ENCODE measurements at regions not wholly inside any gene's neighbourhood (a gene's known extent, or its start where the extent isn't known, plus 50 kb on each side); places are given as distances from the start of the nearest gene placed in this dataset.

- Histone ChIP-seq H3K9ac (no peak overlapping the region), H3K4me3 (ENCODE audit: low read depth, low read length) (no peak overlapping the region)
Observed at GRCh38 chr3:177820683-177821316, 623.5 kb upstream of the TBL1XR1 start.

GRCh38 chr3:177822681-177823096, 625.4 kb upstream of the TBL1XR1 start:
- H3K4me1 ChIP-seq = peaks cover 50% of the 10 kb centered on the region
- H3K27me3 ChIP-seq (ENCODE audit: control insufficient read depth, insufficient read depth, low read length) = no peaks in the 10 kb centered on the region
- no peak overlapping the region for H3K4me3 ChIP-seq (ENCODE audit: low read depth, low read length)
- H3K79me2 ChIP-seq = no peaks in the 10 kb centered on the region
- peak overlapping the region; percentile 43 for H2AFZ ChIP-seq
- H3K36me3 ChIP-seq (ENCODE audit: control insufficient read depth, insufficient read depth, low read length) = no peaks in the 10 kb centered on the region
- no peaks in the 10 kb centered on the region for H3K9me3 ChIP-seq (ENCODE audit: control insufficient read depth, low read length)
- H3K27ac ChIP-seq = peak overlapping the region; percentile 93
- H3K9ac ChIP-seq = no peak overlapping the region
- no peak overlapping the region for H3K4me2 ChIP-seq (ENCODE audit: low read length)
- TF ChIP-seq CTCF (IDR thresholded peaks at IDR 0.05) = no peak

More at GRCh38 chr3:177820683-177821316, 623.5 kb upstream of the TBL1XR1 start:
- Histone ChIP-seq H3K4me1 (peaks cover 59% of the 10 kb centered on the region), H2AFZ (peak overlapping the region; percentile 41), H3K27me3 (ENCODE audit: control insufficient read depth, insufficient read depth, low read length) (no peaks in the 10 kb centered on the region), H3K4me2 (ENCODE audit: low read length) (peak overlapping the region; percentile 10), H3K79me2 (no peaks in the 10 kb centered on the region), H3K27ac (peak overlapping the region; percentile 64), H3K36me3 (ENCODE audit: control insufficient read depth, insufficient read depth, low read length) (no peaks in the 10 kb centered on the region), H3K9me3 (ENCODE audit: control insufficient read depth, low read length) (no peaks in the 10 kb centered on the region)
- TF ChIP-seq CTCF (IDR thresholded peaks at IDR 0.05) = no peak

- no peaks in the 10 kb centered on the region for H3K9me3 ChIP-seq (ENCODE audit: control insufficient read depth, low read length)
- peak overlapping the region; percentile 93 for H3K27ac ChIP-seq
- H3K4me3 ChIP-seq (ENCODE audit: low read depth, low read length) = no peak overlapping the region
- no peak for TF ChIP-seq CTCF (IDR thresholded peaks at IDR 0.05)
- no peaks in the 10 kb centered on the region for H3K79me2 ChIP-seq
- peak overlapping the region; percentile 13 for H3K4me2 ChIP-seq (ENCODE audit: low read length)
- no peaks in the 10 kb centered on the region for H3K27me3 ChIP-seq (ENCODE audit: control insufficient read depth, insufficient read depth, low read length)
- no peak overlapping the region for H3K9ac ChIP-seq
- H2AFZ ChIP-seq = peak overlapping the region; percentile 56
- H3K36me3 ChIP-seq (ENCODE audit: control insufficient read depth, insufficient read depth, low read length) = no peaks in the 10 kb centered on the region
- peaks cover 51% of the 10 kb centered on the region for H3K4me1 ChIP-seq
Observed at GRCh38 chr3:177823701-177824189, 626.5 kb upstream of the TBL1XR1 start.

GRCh38 chr3:177824190-177824786, 627.0 kb upstream of the TBL1XR1 start:
- Histone ChIP-seq H3K36me3 (ENCODE audit: control insufficient read depth, insufficient read depth, low read length) (no peaks in the 10 kb centered on the region), H3K9ac (no peak overlapping the region), H2AFZ (peak overlapping the region; percentile 56), H3K4me1 (peaks cover 51% of the 10 kb centered on the region), H3K9me3 (ENCODE audit: control insufficient read depth, low read length) (no peaks in the 10 kb centered on the region), H3K79me2 (no peaks in the 10 kb centered on the region), H3K27ac (peak overlapping the region; percentile 93), H3K4me2 (ENCODE audit: low read length) (peak overlapping the region; percentile 13), H3K4me3 (ENCODE audit: low read depth, low read length) (no peak overlapping the region), H3K27me3 (ENCODE audit: control insufficient read depth, insufficient read depth, low read length) (no peaks in the 10 kb centered on the region)
- no peak for TF ChIP-seq CTCF (IDR thresholded peaks at IDR 0.05)
